ENCODE measurements at regions not wholly inside any gene's neighbourhood (a gene's known extent, or its start where the extent isn't known, plus 50 kb on each side); places are given as distances from the start of the nearest gene placed in this dataset.

DNA sequence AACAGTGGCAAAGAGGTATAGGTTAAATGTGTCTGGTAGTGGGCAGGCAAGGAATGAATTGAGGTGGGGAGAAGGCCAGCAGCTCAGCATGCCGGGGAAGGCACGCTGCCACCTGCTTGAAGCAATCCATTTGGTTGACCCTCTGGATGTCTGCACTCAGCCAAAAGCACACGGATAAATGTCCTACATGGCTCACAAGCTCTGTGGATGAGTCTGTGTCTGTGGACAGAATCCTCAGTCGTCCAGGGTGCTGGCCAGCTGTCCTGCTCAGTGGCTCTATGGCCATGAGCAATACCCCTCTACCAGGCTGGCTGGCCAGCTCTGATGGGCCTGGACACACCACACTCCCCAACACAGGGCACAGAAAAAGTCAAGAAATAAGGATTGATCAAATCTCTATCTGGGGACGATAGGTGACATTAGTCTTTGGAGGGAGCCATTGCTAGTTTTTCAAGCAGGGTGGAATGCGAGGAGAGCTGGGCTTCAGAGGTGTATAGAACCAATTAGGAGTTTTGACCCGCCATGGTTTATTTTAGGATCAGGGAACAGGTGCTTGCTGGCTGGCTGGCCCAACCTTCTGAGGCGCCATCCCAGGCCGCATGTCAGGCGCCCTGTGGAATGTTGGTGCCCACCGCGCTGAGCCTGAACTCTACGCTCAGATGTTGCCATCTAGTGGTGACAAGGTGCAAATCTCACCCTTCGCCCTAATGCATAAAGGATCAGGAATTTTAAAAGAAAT, 493.4 kb downstream of the TNS3 start:
- H3K36me3 ChIP-seq (ENCODE audit: insufficient read depth, low read length): no peaks in the 10 kb centered on the region
- no peaks in the 10 kb centered on the region for H3K4me1 ChIP-seq (ENCODE audit: insufficient read depth, low read length)
- H3K27me3 ChIP-seq (ENCODE audit: insufficient read depth, low read length): no peaks in the 10 kb centered on the region
- no peak overlapping the region for H3K4me3 ChIP-seq (ENCODE audit: low read length)
- H3K9me3 ChIP-seq (ENCODE audit: low read length): no peaks in the 10 kb centered on the region
- H2AFZ ChIP-seq (ENCODE audit: low read depth, low read length): no peak overlapping the region

DNA sequence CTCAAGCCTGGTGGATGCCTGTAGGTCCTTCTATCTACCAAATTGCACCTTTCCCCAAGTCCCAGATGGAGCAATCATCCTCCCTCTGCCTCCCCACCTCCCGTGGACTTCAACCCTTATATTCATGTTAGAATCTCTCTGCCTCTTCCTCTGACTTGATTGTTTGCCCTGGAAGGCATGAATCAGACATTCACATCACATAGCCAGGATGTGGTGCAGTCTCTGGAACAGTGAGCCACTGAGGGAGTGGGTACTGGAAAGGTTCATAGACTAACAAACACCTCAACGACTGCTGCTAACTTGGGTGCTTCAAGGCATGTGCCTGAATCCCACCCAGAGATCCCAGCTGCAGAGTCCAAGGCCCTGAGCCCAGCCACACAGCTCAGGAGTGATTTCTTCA, 494.0 kb downstream of the TNS3 start:
- no peak overlapping the region for H3K4me3 ChIP-seq (ENCODE audit: low read length)
- no peaks in the 10 kb centered on the region for H3K36me3 ChIP-seq (ENCODE audit: insufficient read depth, low read length)
- no peak overlapping the region for H2AFZ ChIP-seq (ENCODE audit: low read depth, low read length)
- no peaks in the 10 kb centered on the region for H3K27me3 ChIP-seq (ENCODE audit: insufficient read depth, low read length)
- H3K4me1 ChIP-seq (ENCODE audit: insufficient read depth, low read length): no peaks in the 10 kb centered on the region
- H3K9me3 ChIP-seq (ENCODE audit: low read length): no peaks in the 10 kb centered on the region

DNA sequence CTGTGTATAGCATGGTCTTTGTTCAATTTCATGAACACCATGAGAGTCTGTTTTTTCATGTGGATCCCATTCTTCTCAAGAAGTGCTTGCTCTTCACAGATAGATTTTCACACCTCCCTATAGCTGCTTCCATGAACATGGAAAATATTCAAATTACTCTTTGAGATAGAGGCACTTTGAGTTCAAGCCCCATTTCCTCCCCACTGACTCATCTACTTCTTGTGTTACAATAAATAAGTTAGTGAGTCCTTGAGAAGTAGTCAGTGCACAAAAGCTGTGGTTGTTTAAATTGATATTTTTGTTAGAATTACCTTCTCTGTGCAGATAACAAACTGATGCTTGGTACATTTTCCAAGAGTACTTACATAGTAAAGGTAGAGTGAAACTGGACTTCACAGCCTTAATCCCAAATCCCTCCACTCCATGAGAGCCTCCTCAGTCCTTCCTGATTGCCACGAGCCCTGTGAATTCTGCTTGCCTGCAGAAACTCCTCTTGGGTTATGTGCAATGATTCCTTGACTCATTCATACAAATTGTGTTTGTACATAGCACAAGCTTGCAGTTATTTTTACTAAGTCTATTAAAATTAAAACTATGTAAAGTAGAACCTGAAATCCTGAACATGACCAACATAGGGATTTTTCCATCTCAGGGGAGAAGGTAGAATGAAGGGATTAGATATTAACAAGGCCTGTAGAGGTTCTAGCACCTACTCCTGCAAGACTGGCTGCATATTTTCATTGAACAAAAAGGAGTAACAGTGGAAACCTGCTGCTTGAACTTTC, 496.2 kb downstream of the TNS3 start:
- H2AFZ ChIP-seq (ENCODE audit: low read depth, low read length): no peak overlapping the region
- H3K4me3 ChIP-seq (ENCODE audit: low read length): no peak overlapping the region
- no peaks in the 10 kb centered on the region for H3K4me1 ChIP-seq (ENCODE audit: insufficient read depth, low read length)
- no peaks in the 10 kb centered on the region for H3K9me3 ChIP-seq (ENCODE audit: low read length)
- H3K27me3 ChIP-seq (ENCODE audit: insufficient read depth, low read length): peaks cover 3% of the 10 kb centered on the region
- no peaks in the 10 kb centered on the region for H3K36me3 ChIP-seq (ENCODE audit: insufficient read depth, low read length)

DNA sequence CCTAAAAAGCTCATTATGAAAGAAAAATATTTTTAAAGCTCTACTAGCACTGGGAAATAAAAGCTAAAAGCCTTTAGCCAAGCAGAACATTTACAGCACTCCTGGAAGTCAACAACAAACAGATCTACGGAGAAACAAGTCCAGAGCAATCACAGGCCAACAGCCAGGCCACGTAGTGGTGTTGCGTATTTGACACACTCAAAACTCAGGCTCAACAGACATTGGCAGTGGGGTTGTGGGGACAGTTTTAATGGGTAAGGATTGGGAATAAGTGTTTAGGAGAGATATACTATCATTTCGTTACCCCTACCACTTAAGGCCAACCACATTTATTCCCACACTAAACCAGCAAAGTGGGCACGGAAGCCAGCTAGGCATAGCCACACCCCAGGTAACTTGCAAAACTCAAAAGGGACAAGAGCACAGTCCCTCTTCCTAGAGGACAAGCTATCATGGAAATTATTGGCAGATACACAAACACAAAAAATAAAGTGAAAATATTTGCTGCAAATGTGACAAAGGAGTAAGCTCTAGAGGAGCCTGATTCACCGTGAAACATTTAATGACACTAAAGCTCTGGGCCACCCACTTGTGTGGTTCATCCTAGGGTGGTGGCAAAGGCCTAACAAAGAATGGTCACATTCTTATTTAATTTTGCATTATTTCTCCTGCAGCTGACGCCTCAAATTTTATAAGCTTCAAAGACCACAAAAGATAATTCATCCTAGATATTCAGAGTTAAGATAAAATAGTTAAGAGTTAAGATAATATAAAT, 498.2 kb downstream of the TNS3 start:
- Histone ChIP-seq H3K36me3 (ENCODE audit: insufficient read depth, low read length) (no peaks in the 10 kb centered on the region), H2AFZ (ENCODE audit: low read depth, low read length) (no peak overlapping the region), H3K4me3 (ENCODE audit: low read length) (no peak overlapping the region), H3K27me3 (ENCODE audit: insufficient read depth, low read length) (peaks cover 4% of the 10 kb centered on the region), H3K9me3 (ENCODE audit: low read length) (no peaks in the 10 kb centered on the region), H3K4me1 (ENCODE audit: insufficient read depth, low read length) (no peaks in the 10 kb centered on the region)

DNA sequence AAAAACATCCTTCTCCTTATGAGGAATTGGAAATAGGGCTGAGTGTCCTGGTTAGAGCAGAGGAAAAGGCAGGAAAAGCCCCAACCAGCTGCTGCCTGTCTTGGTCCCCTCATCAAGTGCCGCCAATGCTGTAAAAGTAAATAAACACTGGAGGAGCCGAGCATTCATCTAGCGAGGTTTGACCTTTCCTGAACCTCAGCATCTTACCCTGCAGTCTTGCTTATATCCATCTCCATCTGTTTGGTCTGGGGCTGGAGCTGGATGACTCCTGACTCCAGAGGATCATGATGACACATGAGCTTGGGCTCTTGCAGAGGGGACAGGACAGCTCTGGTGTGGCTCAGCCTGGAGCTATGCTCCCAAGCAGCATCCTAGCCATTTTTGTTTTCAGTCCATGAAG, 501.1 kb downstream of the TNS3 start:
- no peak overlapping the region for H3K4me3 ChIP-seq (ENCODE audit: low read length)
- H3K27me3 ChIP-seq (ENCODE audit: insufficient read depth, low read length): peaks cover 4% of the 10 kb centered on the region
- H3K4me1 ChIP-seq (ENCODE audit: insufficient read depth, low read length): no peaks in the 10 kb centered on the region
- no peak overlapping the region for H2AFZ ChIP-seq (ENCODE audit: low read depth, low read length)
- no peaks in the 10 kb centered on the region for H3K36me3 ChIP-seq (ENCODE audit: insufficient read depth, low read length)
- no peaks in the 10 kb centered on the region for H3K9me3 ChIP-seq (ENCODE audit: low read length)

DNA sequence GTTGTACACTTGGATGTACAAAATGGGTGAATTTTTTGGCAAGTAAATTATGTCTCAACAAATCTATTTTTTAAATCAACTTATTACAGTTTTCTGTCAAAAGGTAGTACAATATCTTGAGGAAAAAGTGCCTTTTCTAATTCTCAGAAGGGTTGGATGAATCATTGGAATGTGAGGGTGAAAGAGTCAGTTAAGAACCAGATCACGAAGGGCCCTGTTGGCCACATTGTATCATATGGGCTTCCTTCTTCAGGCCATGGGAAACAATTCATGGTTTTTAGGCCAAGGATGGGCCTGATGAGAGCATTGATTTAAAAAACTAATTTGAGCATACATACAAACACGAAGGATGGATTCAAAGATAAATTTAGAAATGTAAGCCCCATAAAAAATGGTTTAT, 503.7 kb downstream of the TNS3 start:
- H2AFZ ChIP-seq (ENCODE audit: low read depth, low read length): no peak overlapping the region
- no peaks in the 10 kb centered on the region for H3K4me1 ChIP-seq (ENCODE audit: insufficient read depth, low read length)
- H3K4me3 ChIP-seq (ENCODE audit: low read length): no peak overlapping the region
- no peaks in the 10 kb centered on the region for H3K36me3 ChIP-seq (ENCODE audit: insufficient read depth, low read length)
- H3K27me3 ChIP-seq (ENCODE audit: insufficient read depth, low read length): peaks cover 9% of the 10 kb centered on the region
- no peaks in the 10 kb centered on the region for H3K9me3 ChIP-seq (ENCODE audit: low read length)

DNA sequence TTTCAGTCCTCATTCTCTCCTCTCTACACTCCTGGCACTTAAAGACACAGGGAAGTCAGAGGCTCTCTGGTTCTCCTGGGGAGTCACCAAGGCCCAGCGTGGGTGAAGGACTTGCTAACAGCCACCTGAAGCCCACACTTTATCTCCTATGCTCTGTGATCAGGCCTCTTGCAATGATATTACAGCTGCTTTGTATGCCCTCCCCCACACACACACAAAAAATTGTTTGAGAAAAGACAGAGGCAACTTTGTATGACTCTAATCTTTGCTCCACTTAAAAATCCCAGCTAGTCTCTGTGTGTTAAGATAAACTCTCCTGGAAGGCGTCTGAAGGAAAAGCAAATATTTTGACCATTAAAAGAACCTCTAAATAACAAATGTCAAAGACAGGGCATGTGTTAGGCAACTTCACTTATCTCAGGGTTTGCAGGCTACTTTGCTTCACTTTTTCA, 507.2 kb downstream of the TNS3 start:
- no peaks in the 10 kb centered on the region for H3K4me1 ChIP-seq (ENCODE audit: insufficient read depth, low read length)
- H3K9me3 ChIP-seq (ENCODE audit: low read length): no peaks in the 10 kb centered on the region
- peaks cover 6% of the 10 kb centered on the region for H3K27me3 ChIP-seq (ENCODE audit: insufficient read depth, low read length)
- no peak overlapping the region for H3K4me3 ChIP-seq (ENCODE audit: low read length)
- no peaks in the 10 kb centered on the region for H3K36me3 ChIP-seq (ENCODE audit: insufficient read depth, low read length)
- H2AFZ ChIP-seq (ENCODE audit: low read depth, low read length): no peak overlapping the region

DNA sequence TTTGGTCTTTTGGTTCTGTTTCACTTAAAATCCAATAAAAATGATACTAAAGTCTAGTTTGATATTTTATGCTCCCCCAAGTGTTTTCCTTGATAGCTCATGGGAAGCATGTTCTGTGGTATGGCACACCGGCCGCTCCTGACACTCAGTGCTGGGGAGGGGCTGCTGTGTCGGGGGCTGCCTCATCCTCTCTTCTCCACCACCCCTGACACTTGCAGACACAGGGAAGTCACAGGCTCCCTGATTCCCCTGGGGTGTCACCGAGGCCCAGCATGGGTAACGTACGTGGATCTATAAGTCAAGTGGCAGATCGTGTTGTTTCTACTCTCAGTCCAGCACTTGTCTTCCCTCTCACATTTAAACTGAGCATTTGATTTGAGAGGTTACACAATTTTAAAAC, 508.6 kb downstream of the TNS3 start:
- H3K36me3 ChIP-seq (ENCODE audit: insufficient read depth, low read length): no peaks in the 10 kb centered on the region
- no peak overlapping the region for H2AFZ ChIP-seq (ENCODE audit: low read depth, low read length)
- H3K4me3 ChIP-seq (ENCODE audit: low read length): no peak overlapping the region
- peaks cover 5% of the 10 kb centered on the region for H3K27me3 ChIP-seq (ENCODE audit: insufficient read depth, low read length)
- H3K9me3 ChIP-seq (ENCODE audit: low read length): no peaks in the 10 kb centered on the region
- no peaks in the 10 kb centered on the region for H3K4me1 ChIP-seq (ENCODE audit: insufficient read depth, low read length)

DNA sequence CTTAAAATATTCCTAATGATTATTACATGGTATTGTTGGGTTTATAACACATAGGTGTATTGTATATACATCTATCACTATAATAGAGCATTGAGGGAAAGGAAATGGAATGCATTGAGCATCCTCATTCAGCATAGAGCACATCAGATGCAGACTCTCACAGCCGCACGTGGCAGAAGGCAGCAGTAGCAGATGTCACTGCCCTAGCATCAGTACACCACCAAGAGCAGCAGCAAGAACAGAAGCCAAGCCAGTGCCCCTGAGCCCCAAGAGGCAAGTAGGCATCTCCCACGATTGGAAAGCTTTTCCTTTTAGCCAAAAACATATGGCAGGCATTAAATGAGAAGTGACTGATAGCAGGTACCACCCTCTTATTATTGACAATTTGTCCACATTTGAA, 510.0 kb downstream of the TNS3 start:
- no peaks in the 10 kb centered on the region for H3K9me3 ChIP-seq (ENCODE audit: low read length)
- no peaks in the 10 kb centered on the region for H3K4me1 ChIP-seq (ENCODE audit: insufficient read depth, low read length)
- no peak overlapping the region for H2AFZ ChIP-seq (ENCODE audit: low read depth, low read length)
- H3K36me3 ChIP-seq (ENCODE audit: insufficient read depth, low read length): no peaks in the 10 kb centered on the region
- H3K27me3 ChIP-seq (ENCODE audit: insufficient read depth, low read length): peaks cover 5% of the 10 kb centered on the region
- H3K4me3 ChIP-seq (ENCODE audit: low read length): no peak overlapping the region

DNA sequence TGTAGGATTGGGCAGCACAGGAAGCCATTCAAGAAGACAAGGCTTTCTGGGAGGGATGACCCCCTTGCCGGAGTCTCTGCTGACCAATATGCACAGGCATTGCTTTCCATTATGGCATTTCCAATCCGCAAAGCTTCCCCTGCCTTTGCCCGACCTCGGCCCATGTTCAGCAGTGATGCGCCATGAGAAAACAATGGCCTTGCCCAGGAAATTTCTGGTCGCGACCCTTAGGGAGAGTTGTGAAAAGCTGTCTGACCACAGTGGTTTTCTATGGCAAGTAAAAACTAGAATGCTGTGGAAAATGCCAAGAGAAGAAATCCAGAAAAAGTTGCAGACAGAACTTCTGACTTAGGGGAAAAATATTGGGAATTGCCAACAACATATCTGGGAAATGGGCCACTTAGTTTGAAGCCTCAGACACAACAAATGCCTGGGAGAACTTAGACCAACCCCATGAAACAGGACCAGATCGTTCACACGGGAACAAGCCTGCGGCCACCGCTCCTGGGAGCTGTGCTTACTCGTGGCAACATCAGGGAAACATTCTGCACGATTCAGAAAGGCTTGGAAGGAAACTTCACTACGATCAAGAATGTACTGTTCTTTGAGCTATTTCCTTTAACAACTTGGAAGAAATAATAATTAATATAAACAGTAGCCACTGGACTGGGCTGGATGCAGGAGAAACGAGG, 512.4 kb downstream of the TNS3 start:
- Histone ChIP-seq H3K27me3 (ENCODE audit: insufficient read depth, low read length) (peaks cover 1% of the 10 kb centered on the region), H3K9me3 (ENCODE audit: low read length) (no peaks in the 10 kb centered on the region), H2AFZ (ENCODE audit: low read depth, low read length) (no peak overlapping the region), H3K4me3 (ENCODE audit: low read length) (no peak overlapping the region), H3K36me3 (ENCODE audit: insufficient read depth, low read length) (no peaks in the 10 kb centered on the region), H3K4me1 (ENCODE audit: insufficient read depth, low read length) (no peaks in the 10 kb centered on the region)

DNA sequence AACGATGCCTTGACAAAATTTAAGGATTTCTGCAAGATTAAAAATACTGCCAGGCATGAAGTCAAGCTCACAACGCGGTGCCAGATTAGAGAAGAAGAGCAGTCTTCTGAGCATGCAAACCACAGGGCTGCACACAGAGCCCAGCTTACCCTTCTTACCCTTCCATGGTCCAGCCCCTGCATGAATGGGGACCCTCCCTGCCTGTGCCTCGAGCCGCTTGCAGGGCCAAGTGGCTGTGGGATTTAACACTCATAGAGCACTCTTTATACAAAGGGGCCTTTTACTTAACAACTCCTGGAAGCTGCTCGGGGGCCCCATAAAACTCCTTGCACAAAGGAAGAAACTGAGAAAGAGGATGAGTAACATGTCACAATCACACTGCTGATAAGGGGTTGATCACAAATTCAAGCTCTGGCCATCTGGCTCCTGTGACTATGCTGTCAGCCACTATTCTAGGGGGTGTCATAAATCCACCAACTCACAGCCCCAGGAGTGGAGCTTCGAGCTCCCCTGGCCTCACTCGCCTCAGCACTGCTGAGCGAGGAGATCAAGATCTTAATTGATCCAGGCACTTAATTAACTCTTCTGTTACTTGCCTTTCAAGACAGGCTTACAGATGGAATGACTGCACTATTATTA, 514.8 kb downstream of the TNS3 start:
- H2AFZ ChIP-seq (ENCODE audit: low read depth, low read length): no peak overlapping the region
- no peaks in the 10 kb centered on the region for H3K36me3 ChIP-seq (ENCODE audit: insufficient read depth, low read length)
- H3K4me1 ChIP-seq (ENCODE audit: insufficient read depth, low read length): no peaks in the 10 kb centered on the region
- no peaks in the 10 kb centered on the region for H3K9me3 ChIP-seq (ENCODE audit: low read length)
- H3K27me3 ChIP-seq (ENCODE audit: insufficient read depth, low read length): no peaks in the 10 kb centered on the region
- no peak overlapping the region for H3K4me3 ChIP-seq (ENCODE audit: low read length)

DNA sequence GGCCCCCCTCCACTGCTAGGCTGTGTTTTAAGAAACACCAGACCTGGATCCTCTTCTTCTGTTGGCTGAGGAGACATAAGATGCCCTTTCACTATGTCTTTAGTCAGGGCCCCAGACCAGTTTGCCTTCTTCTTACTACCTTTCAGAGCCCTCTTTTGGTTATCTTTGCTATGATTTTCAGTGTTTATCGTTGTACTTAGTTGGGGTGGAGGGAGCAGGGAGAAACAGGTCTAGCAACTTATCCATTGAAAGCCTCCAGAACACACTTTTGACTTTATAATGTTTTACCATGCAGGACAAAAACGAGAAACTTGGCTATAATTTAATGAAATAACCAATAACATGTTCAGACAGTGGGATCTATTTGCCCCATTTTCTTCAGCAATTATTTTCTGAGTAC, 525.2 kb downstream of the TNS3 start:
- H3K9me3 ChIP-seq (ENCODE audit: low read length): no peaks in the 10 kb centered on the region
- no peaks in the 10 kb centered on the region for H3K4me1 ChIP-seq (ENCODE audit: insufficient read depth, low read length)
- no peak overlapping the region for H2AFZ ChIP-seq (ENCODE audit: low read depth, low read length)
- no peaks in the 10 kb centered on the region for H3K27me3 ChIP-seq (ENCODE audit: insufficient read depth, low read length)
- H3K4me3 ChIP-seq (ENCODE audit: low read length): no peak overlapping the region
- H3K36me3 ChIP-seq (ENCODE audit: insufficient read depth, low read length): no peaks in the 10 kb centered on the region

Measured in neuron (in vitro differentiated cells).